AG09309 (cell line): ENCODE measurements at regions not wholly inside any gene's neighbourhood (a gene's known extent, or its start where the extent isn't known, plus 50 kb on each side); places are given as distances from the start of the nearest gene placed in this dataset.

ENCODE experiments used
- DNase-seq: peaks from one replicate; pipeline ENCODE4 v3.0.0-alpha.2; 2010; ENCODE audit warnings: low read depth
- H3K4me3 ChIP-seq: 2 replicates; pipeline ENCODE4 v1.5.1; 2011; ENCODE audit warnings: mild to moderate bottlenecking, low read depth, low read length, moderate library complexity; ENCODE audit not compliant: control insufficient read depth
- CTCF ChIP-seq: IDR thresholded peaks from 2 replicates; pipeline ENCODE4 v1.5.1; 2011; ENCODE audit warnings: mild to moderate bottlenecking, low read depth, low read length, inconsistent platforms; ENCODE audit not compliant: insufficient read depth, control insufficient read depth; ENCODE audit errors: missing control alignments

GRCh38 chr6:11878735-11879134, 100.1 kb upstream of the ADTRP start:
- H3K4me3 ChIP-seq = no peak overlapping the region
- no peak for DNase-seq
- TF ChIP-seq CTCF = no peak

GRCh38 chr6:11878029-11878428, 99.4 kb upstream of the ADTRP start:
- TF ChIP-seq CTCF = no peak
- H3K4me3 ChIP-seq = no peak overlapping the region
- DNase-seq = no peak

- no peak for TF ChIP-seq CTCF
- DNase-seq = no peak
- no peak overlapping the region for H3K4me3 ChIP-seq
Measured at GRCh38 chr6:11876934-11877433, 98.4 kb upstream of the ADTRP start.

GRCh38 chr6:11875325-11876109, 96.9 kb upstream of the ADTRP start:
- no peak for TF ChIP-seq CTCF
- no peak overlapping the region for H3K4me3 ChIP-seq
- DNase-seq = no peak

- no peak overlapping the region for H3K4me3 ChIP-seq
- DNase-seq = no peak
- no peak for TF ChIP-seq CTCF
Measured at GRCh38 chr6:11869672-11870340, 91.2 kb upstream of the ADTRP start.

- no peak for DNase-seq
- no peak overlapping the region for H3K4me3 ChIP-seq
- no peak for TF ChIP-seq CTCF
Measured at GRCh38 chr6:11868392-11868791, 89.8 kb upstream of the ADTRP start.
